GM12865 (cell line): ENCODE measurements at regions not wholly inside any gene's neighbourhood (a gene's known extent, or its start where the extent isn't known, plus 50 kb on each side); places are given as distances from the start of the nearest gene placed in this dataset.

Experiments
- DNase-seq: peaks from one replicate; pipeline ENCODE4 v3.0.0; 2010; ENCODE audit warnings: low read depth
- H3K4me3 ChIP-seq: 2 replicates; pipeline ENCODE4 v1.5.1; 2011; ENCODE audit warnings: mild to moderate bottlenecking, low read depth, low read length, control low read depth
- TF ChIP-seq, protein P1 (sequence below): IDR thresholded peaks from 2 replicates; pipeline ENCODE4 v1.5.1; 2011; ENCODE audit warnings: low read length, control low read depth, low read depth, inconsistent platforms; ENCODE audit not compliant: insufficient read depth; ENCODE audit errors: missing control alignments

DNA sequence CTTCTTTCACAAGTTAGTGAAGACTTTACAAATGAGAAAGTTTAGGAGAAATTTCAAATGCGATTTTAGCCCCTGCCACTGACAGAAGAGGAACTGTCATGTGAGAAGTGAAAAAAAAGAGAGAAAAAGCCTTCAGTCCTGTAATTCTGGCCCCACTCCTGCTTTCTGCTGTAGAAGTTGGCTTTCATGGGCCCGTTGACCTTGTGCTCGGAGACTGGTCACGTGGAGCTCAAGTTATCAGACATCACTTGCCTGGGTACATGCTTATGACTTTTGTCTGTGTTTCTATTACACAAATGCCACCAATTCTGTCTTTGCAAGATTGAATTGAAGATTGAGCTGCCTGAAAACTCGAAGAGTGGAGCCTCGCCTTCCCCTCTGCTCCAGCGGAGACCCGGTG lies 749.9 kb downstream of the BCL11A start:
- TF ChIP-seq, protein P1, sequence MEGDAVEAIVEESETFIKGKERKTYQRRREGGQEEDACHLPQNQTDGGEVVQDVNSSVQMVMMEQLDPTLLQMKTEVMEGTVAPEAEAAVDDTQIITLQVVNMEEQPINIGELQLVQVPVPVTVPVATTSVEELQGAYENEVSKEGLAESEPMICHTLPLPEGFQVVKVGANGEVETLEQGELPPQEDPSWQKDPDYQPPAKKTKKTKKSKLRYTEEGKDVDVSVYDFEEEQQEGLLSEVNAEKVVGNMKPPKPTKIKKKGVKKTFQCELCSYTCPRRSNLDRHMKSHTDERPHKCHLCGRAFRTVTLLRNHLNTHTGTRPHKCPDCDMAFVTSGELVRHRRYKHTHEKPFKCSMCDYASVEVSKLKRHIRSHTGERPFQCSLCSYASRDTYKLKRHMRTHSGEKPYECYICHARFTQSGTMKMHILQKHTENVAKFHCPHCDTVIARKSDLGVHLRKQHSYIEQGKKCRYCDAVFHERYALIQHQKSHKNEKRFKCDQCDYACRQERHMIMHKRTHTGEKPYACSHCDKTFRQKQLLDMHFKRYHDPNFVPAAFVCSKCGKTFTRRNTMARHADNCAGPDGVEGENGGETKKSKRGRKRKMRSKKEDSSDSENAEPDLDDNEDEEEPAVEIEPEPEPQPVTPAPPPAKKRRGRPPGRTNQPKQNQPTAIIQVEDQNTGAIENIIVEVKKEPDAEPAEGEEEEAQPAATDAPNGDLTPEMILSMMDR: no peak
- no peak for DNase-seq
- H3K4me3 ChIP-seq: no peak overlapping the region

DNA sequence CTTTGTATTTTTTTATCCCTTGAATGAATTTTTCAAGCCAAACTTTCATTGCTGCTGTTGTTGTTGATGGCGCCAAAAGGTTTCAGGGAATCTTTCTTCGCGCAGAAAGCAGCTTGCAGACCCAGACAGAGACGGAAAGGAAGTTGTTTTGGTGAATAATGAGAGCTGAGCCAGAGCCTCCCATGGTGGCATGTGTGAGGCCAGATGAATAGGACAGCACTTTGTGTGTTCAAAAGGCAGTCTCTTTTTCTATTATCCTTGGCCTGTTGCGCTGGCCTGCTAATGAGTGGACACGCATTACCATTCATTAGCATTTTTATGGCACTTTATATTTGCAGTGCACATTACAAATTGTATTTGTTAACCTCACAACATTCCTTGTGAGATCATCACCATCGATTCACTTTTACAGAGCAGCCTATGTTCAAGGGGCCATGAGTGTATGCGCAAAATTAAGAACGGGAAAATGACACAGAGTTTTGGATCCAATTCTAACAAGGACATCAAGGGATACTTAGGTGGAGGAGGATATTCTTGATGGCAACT lies 754.7 kb downstream of the BCL11A start:
- TF ChIP-seq, protein P1: no peak
- H3K4me3 ChIP-seq: no peak overlapping the region
- no peak for DNase-seq

DNA sequence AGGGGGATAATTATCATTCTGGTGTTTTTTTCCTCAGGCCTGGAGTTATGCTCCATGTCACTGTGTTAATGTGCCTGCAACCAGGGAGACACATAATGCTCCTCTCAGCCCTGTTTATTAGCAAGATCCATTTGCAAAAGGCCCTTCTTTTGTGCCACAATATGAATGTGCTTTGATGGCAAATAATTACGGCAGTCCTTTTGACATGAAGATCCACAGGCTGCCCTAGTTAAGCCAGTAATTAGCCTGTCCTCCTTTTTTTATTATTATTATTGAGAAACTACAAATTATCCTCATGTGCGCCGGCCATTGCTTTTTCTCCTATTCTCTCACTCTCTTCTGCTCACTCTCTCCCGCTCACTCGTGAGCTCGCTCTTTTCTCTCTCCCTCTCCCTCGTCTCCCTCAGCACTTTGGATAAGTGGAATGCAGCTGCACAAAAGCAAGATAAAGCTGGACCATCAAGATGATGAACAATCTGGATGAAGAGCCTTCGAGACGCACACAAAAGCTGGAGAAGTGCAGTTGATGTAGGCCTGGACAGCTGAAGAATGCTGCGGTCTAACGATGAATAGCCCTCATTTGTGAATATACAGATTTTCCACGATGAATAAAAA lies 762.3 kb downstream of the BCL11A start:
- DNase-seq: no peak
- H3K4me3 ChIP-seq: no peak overlapping the region
- TF ChIP-seq, protein P1: no peak

DNA sequence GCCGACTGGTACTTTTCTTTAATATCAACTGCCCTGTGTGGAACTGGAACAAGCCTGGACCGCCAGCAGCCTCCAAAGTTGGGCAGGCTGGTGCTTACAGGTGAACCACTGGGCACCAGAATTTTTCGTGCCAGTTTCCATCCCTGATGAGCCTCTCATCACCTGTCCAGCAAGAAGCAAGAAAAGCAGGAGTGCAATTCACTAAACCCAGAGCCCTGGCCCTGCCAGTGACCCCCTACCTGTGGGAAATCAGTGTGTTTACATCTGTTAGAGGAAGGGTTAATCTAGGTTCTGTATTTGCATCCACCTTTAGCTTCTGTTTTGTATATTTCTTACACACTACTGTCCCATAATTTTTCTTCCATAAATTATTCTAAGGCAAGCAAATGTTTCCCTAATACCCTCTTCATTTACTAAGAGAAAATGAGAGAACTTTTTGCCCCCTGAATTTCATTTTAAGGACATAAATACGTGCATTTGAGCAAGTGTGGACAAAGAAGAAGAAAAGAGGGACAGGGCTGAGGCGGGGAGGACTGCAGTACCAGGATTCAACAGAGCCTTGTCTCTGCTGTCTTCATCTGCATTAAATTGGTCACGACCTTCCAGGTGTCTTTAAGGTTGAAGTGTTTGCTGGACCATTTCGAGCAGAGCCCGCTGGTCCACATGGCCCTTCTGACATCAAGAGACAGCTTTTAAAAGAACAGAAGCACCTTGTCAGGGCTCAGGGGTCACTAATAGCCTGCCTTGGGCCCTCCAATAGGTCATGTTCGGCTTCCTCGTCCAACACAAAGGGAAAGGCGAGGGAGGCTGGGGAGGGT lies 763.1 kb downstream of the BCL11A start:
- no peak for DNase-seq
- TF ChIP-seq, protein P1: no peak
- H3K4me3 ChIP-seq: no peak overlapping the region

DNA sequence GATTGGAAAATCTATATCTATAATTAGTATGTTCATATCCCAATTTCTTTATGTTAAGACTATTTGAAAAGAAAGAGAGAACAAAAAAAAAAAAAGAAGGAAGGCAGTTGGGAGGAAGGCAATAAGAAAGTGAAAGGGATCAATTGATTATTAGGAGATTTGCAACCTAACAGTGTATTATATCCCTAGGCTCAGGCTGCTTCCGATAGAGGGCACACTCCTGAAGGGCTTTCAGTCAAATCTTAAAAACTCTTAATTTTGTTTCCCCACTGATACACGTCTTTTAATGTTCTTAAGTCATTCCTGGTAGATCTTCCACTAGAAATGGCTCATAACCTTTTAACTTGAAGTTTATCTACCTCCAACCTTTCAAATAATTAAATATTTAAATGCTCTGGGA lies 763.9 kb downstream of the BCL11A start:
- TF ChIP-seq, protein P1: no peak
- H3K4me3 ChIP-seq: no peak overlapping the region
- no peak for DNase-seq

DNA sequence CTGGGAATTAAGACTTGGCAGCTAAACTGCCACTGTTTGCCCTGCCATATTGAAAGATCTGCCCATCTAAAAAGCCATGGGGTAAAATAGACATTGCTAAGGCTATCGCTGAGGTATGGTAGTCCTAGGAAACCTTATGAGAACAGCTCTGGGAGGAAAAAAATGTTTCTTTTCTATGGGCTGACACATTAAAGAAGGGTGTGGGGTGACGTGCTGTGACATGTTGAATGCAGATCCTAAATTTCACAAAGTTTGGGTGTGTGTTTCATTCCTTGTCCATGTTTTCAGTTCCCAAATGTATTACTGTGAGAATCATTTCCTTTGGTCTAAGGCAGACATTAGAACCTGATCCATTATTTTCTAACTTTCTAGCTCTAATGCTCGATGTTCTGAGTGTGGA lies 766.4 kb downstream of the BCL11A start:
- H3K4me3 ChIP-seq: no peak overlapping the region
- no peak for DNase-seq
- TF ChIP-seq, protein P1: no peak
